CD4-positive, alpha-beta T cell (primary cell): ENCODE measurements at regions not wholly inside any gene's neighbourhood (a gene's known extent, or its start where the extent isn't known, plus 50 kb on each side); places are given as distances from the start of the nearest gene placed in this dataset.

Experiments
- ATAC-seq: fragments of 200-7000 bp; cut with Tn5 transposase; one replicate; pipeline ENCODE4 v1.10.0; 2022; ENCODE audit warnings: mild to moderate bottlenecking; ENCODE audit not compliant: poor library complexity
- CTCF ChIA-PET: fragments of 350-600 bp; sonication (Branson Sonifier 250); formaldehyde crosslinking; loops from one replicate; lab custom pipeline; 2021; ENCODE audit warnings: antibody characterized with exemption, inconsistent platforms; lab: Charles Lee
- POLR2A ChIA-PET: fragments of 350-600 bp; sonication (Branson Sonifier 250); formaldehyde crosslinking; loops from one replicate; lab custom pipeline; 2021; ENCODE audit warnings: antibody characterized with exemption, inconsistent platforms; lab: Charles Lee
- DNase-seq, 14 experiments: peaks; one replicate each; pipeline ENCODE4 v3.0.0-alpha.2; 2013 to 2020; ENCODE audit warnings: mixed read lengths in 2 of 14
- H3K27ac ChIP-seq, 2 donors: one replicate each; pipeline versions ENCODE4 v1.5.1 to v1.7.0; 2013; ENCODE audit warnings: low read length in 2 of 2, low read depth in 1 of 2, mild to moderate bottlenecking in 1 of 2
- H3K27me3 ChIP-seq, 2 experiments: 1 replicate in 1 of 2; 2 replicates in 1 of 2; pipeline versions ENCODE4 v1.6.1 to v1.7.0; 2013; ENCODE audit warnings: low read length in 2 of 2, control low read depth in 1 of 2, mild to moderate bottlenecking in 1 of 2, moderate library complexity in 1 of 2; ENCODE audit not compliant: insufficient read depth in 2 of 2, control insufficient read depth in 1 of 2
- H3K36me3 ChIP-seq: one replicate; pipeline ENCODE4 v1.6.1; 2013; ENCODE audit warnings: low read length, control low read depth; ENCODE audit not compliant: insufficient read depth
- H3K4me1 ChIP-seq: one replicate; pipeline ENCODE4 v1.6.1; 2013; ENCODE audit warnings: low read length, control low read depth; ENCODE audit not compliant: insufficient read depth
- H3K4me3 ChIP-seq: one replicate; pipeline ENCODE4 v1.5.1; 2013; ENCODE audit warnings: mild to moderate bottlenecking, low read length, moderate library complexity
- H3K9me3 ChIP-seq, 2 experiments: 1 replicate in 1 of 2; 2 replicates in 1 of 2; pipeline versions ENCODE4 v1.6.1 to v1.7.0; 2013; ENCODE audit warnings: low read length in 2 of 2, mild to moderate bottlenecking in 2 of 2, control low read depth in 1 of 2, moderate library complexity in 1 of 2; ENCODE audit not compliant: control insufficient read depth in 1 of 2, insufficient read depth in 1 of 2
- H3K27ac Mint-ChIP-seq: one replicate; pipeline ENCODE4 v1.8.0; 2020; ENCODE audit warnings: mixed read lengths
- H3K27me3 Mint-ChIP-seq: one replicate; pipeline ENCODE4 v1.8.0; 2021; ENCODE audit warnings: mixed read lengths
- H3K36me3 Mint-ChIP-seq: one replicate; pipeline ENCODE4 v1.8.0; 2021; ENCODE audit warnings: low read depth, mixed read lengths
- H3K4me1 Mint-ChIP-seq: one replicate; pipeline ENCODE4 v1.8.0; 2021; ENCODE audit warnings: low read depth, mixed read lengths
- H3K4me3 Mint-ChIP-seq: one replicate; pipeline ENCODE4 v1.8.0; 2020; ENCODE audit warnings: mild to moderate bottlenecking, mixed read lengths
- H3K9me3 Mint-ChIP-seq: one replicate; pipeline ENCODE4 v1.8.0; 2020; ENCODE audit warnings: mixed read lengths
- CTCF ChIP-seq: fragments of 200-600 bp; IDR thresholded peaks from one replicate; pipeline ENCODE4 v1.8.0; 2022; ENCODE audit warnings: antibody characterized with exemption, mild to moderate bottlenecking
- intact Hi-C, 2 experiments: fragments of 100-400 bp; cut with DNase I in 1 of 2; cut with micrococcal nuclease in 1 of 2; formaldehyde crosslinking; loops; one replicate each; pipeline versions ENCODE4 v1.15.1 to v1.9.0; 2023 to 2025; cut with DNase I, micrococcal nuclease

- no peak for TF ChIP-seq CTCF
- no peaks in the 10 kb centered on the region for H3K27me3 Mint-ChIP-seq
- ATAC-seq (no peak), DNase-seq (no peak)
- H3K27ac ChIP-seq, result no peak overlapping the region
- H3K27ac Mint-ChIP-seq, result no peak overlapping the region
- no peaks in the 10 kb centered on the region for H3K36me3 ChIP-seq
- H3K4me3 ChIP-seq, result no peak overlapping the region
- intact Hi-C loops, result no loop called here
- CTCF ChIA-PET, result no interaction called here
- H3K4me3 Mint-ChIP-seq, result no peak overlapping the region
- H3K36me3 Mint-ChIP-seq, result no peaks in the 10 kb centered on the region
- no peaks in the 10 kb centered on the region for H3K4me1 Mint-ChIP-seq
- POLR2A ChIA-PET, result no interaction called here
- H3K27me3 ChIP-seq, result no peaks in the 10 kb centered on the region
- H3K9me3 ChIP-seq, result no peaks in the 10 kb centered on the region
- no peaks in the 10 kb centered on the region for H3K4me1 ChIP-seq
- H3K9me3 Mint-ChIP-seq, result peaks cover 3% of the 10 kb centered on the region
These were observed 471.3 kb downstream of the LRRC70 start for GRCh38 chr5:63049935-63050334.

- H3K27me3 ChIP-seq, result no peaks in the 10 kb centered on the region
- no peaks in the 10 kb centered on the region for H3K36me3 Mint-ChIP-seq
- no peaks in the 10 kb centered on the region for H3K9me3 ChIP-seq
- H3K4me3 ChIP-seq, result no peak overlapping the region
- H3K27me3 Mint-ChIP-seq, result no peaks in the 10 kb centered on the region
- H3K27ac ChIP-seq, result no peak overlapping the region
- DNase-seq (no peak), ATAC-seq (no peak)
- intact Hi-C loops, result no loop called here
- H3K4me3 Mint-ChIP-seq, result no peak overlapping the region
- H3K27ac Mint-ChIP-seq, result no peak overlapping the region
- POLR2A ChIA-PET, result no interaction called here
- no peak for TF ChIP-seq CTCF
- H3K4me1 Mint-ChIP-seq, result no peaks in the 10 kb centered on the region
- H3K9me3 Mint-ChIP-seq, result no peaks in the 10 kb centered on the region
- H3K4me1 ChIP-seq, result no peaks in the 10 kb centered on the region
- H3K36me3 ChIP-seq, result no peaks in the 10 kb centered on the region
- CTCF ChIA-PET, result no interaction called here
These were observed 465.2 kb downstream of the LRRC70 start for GRCh38 chr5:63043792-63044191.

GRCh38 chr5:63032343-63032742 lies 453.7 kb downstream of the LRRC70 start:
- no peak for TF ChIP-seq CTCF
- Histone ChIP-seq H3K27me3 (no peaks in the 10 kb centered on the region), H3K4me3 (no peak overlapping the region), H3K36me3 (no peaks in the 10 kb centered on the region), H3K9me3 (peaks cover 7 to 18% of the 10 kb centered on the region in 2 experiments), H3K4me1 (no peaks in the 10 kb centered on the region), H3K27ac (no peak overlapping the region)
- Mint-ChIP-seq H3K27ac (no peak overlapping the region), H3K4me1 (no peaks in the 10 kb centered on the region), H3K4me3 (no peak overlapping the region), H3K9me3 (peaks cover 14% of the 10 kb centered on the region), H3K36me3 (no peaks in the 10 kb centered on the region), H3K27me3 (no peaks in the 10 kb centered on the region)
- ChIA-PET POLR2A (no interaction called here), CTCF (no interaction called here)
- DNase-seq, result no peak
- intact Hi-C loops, result no loop called here
- no peak for ATAC-seq
